GM18511 (cell line): ENCODE measurements at regions not wholly inside any gene's neighbourhood (a gene's known extent, or its start where the extent isn't known, plus 50 kb on each side); places are given as distances from the start of the nearest gene placed in this dataset.
"Not testable (repeated sequence)": the region's sequence is repeated elsewhere in the genome, so short reads cannot be mapped to it uniquely, and the experiment has no call there.

Source experiments
- ATAC-seq: cut with Tn5 transposase; IDR thresholded peaks from one replicate; pipeline ENCODE4 v1.9.1; 2021; ENCODE audit warnings: mild to moderate bottlenecking, moderate library complexity; ENCODE audit not compliant: unreplicated experiment

DNA sequence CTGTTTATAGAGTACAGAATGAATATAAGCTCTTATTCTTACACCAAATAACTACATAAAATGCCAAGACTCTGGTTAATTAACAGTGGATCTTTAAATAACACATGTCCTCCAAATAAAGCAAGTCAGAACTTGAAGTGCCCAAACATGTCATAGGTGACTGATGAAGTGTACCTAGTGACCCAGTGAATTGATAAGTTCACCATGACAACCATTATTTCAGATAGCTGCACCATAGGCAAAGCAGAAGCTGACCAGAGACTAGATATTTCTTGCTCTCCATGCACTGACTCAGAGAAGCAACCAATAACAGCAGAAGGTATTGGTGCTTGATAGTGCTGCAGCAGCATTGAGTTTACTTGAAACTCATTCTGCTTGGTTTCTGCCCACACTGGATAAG, 192.1 kb downstream of the DUSP10 start:
- ATAC-seq = no peak

DNA sequence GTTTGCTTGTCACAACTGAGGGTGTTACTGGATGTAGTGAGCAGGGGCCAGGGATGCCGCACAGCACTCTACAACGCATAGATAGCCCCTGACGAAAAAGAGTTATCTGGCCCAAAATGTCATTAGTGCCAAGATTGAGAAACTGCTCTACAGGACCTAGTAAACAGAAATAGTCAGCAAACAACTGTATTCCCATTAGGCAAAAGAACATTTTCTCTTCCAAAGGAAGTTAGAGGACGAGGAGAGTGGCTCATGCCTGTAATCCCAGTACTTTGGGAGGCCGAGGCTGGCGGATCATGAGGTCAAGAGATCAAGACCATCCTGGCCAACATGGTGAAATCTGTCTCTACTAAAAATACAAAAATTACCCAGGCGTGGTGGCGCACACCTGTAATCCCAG, 189.1 kb downstream of the DUSP10 start:
- not testable (repeated sequence) for ATAC-seq

DNA sequence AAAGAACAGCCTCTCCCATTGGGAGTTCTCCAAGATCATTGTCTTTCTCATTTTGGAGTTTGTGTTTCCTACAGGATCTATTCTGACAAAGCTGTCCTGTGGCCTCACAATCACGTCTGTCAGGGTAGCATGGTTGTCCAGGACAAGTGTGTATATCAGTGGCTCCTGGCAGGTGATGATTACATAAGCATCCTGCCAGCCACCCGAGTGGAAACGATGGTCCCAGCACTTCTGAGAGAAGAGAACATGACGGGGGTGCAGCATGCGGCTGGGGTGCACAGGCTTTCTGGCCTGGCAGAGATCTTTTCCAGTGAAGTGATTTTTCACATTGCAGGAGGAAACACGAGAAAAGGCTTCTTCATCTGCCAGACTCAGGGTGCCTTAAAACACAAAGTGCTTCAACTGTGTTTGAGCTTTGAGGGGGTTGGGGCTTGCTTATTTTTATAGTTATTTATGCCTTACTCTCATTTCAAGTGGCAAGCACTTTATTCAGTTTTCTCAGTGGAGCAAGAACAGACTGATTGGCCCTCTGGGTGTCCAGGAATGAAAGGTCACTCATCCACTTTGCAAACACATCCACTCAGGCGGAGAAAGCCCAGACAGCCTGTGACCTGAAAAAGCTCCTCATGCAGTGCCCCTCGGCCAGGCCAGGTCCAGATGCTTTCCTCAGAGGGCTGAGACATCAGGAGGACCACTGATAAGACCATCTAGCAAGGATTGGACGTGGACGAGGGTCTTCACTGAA, 186.0 kb downstream of the DUSP10 start:
- no peak for ATAC-seq

DNA sequence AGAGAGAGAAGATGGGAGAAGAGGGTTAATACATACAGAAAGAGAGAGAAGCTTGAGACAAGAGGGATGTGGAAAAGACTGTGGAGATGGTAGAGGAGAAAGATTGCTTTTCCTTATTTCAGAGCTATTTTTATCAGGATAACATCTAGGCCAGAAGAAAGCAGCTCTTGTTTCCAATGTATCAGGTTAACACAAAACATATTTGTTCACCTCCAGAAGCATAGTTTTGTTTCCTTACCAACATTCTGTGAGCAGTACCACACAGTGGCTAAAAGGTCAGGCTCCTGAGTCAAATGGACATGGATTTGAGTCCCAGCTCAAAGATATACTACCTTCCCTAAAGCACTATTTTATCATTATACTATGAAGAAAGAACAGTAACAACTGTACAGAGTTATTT, 185.5 kb downstream of the DUSP10 start:
- no peak for ATAC-seq

DNA sequence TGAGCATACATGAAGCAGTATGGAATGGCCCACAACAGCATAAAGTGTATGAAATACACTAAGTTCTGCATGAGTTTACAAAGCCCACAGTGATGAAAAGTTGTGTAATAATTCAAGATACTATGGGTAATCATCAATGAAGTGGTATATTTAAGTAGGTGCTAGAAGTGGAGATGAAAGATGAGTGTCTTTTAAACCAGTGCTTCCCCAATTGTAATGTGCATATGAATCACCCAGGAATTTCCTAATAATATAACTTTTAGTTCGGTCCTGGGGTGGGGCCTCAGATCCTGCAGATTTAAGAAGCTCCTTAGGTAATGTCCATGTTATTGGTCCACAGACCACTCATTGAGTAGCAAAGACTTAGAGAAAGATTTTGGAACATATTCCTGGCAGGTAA, 184.9 kb downstream of the DUSP10 start:
- no peak for ATAC-seq

DNA sequence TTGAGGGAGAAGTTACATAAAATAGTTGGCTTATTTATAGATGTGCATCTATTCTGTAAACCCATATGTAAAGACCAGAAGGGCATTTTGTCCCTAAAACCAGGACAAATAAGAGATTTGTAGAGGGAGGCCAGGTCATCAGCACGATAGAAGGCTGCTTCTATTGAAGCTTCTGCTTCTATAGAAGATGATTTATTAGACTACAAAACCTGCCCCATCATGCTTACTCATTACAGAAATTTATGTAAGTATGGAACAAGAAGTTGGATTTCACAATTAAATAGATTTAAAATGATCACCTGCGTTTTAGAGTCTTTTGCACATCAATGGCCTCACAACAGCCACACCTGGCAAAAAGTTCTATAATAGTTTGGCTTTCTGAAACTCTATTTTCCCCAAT, 183.5 kb downstream of the DUSP10 start:
- ATAC-seq = no peak

DNA sequence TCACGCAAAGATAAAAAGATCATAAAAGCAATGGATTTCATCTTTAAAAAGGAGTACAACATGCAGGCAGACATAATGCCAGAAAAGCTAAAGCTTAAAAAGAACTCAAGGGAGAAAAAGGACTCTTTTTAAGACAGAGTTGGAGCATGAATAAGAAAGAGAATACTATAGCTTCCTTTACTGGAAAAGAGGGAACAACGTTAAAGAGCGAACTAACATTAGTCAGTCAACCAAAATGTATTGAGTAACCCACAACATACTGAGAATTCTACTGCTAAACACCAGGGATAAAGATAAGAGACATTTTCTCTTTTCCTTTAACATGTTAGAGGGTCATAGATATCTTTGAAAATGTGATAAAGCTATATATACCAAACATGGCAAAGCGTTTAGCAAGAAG, 182.0 kb downstream of the DUSP10 start:
- no peak for ATAC-seq

DNA sequence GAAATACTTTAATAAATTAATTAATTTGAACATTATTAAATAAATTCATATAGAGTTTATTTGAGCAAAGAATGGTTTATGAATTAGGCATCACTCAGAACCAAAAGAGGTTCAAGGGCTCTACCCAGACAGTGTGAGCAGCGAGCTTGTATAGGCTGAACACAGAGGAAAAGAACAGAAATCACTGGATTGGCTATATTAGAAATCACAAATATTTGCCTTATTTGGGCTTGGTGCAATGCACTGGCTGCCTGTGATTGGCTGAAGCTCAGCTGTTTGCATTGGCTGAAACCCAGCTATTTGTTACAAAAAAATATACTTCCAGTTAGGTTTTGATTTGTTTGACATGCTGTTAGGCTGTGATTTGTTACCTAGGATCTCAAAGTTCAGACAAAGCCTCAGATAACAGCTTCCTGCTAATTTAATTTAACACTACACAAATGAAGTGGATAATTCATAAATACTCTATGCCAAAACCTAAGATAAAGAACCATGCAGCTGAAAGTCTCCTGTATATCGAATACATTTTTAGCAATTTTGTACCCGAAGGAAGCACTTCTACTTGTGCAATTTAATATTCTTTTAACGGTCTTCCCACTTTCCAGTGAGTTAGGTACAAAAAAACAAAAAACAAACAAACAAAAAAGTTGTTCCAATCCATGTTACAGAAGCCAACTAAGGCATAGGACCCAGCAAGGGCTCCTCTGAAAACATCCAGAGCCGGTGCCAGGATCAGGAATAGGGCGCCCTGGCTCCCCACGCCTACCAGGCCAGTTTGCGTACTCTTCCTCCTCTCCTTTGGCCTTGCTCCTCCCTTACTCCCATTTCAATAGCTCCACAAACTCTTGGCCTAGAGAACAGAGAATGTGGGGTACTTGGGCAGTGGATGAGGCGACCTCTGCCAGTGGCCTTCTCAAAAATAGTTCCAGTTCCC, 179.1 kb downstream of the DUSP10 start:
- ATAC-seq = no peak

DNA sequence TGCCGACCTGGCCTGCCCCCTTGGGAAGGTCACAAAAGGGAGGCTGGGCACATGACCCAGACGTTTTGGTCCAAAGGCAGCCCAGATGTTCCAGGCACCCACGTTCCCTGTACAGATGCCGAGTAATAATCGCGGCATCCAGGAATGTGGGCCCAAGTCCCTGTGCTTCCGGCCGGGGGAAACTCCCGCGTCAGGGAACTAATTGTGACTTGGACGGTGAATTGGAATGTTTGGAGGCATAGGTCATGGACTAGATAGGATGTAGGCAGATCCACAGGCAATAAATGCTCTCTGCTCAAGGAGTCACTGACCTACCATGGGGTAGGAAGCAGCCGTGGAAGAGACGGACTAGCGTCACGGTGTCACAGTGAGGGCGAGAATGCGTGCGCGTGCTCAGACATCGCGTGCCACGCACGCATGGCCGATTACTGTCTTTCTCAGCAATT, 178.4 kb downstream of the DUSP10 start:
- ATAC-seq = no peak

DNA sequence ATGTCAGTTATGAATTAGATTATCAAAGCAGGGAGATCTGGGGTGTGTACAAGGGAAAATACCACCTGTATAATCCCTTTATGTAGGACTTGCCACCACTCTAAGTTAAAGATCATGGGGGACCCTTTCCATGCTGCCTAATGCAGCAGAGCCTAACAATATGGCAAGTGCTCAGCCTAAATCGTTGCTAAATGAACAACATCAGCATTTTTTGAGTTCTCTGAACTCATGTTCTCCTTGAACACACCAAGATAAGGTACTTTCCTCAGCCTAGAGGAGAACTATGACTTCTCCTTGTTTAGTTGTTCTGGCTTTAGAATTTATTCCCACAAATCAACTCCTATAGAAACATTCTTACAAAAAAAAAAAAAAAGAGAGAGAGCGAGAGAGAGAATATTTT, 177.0 kb downstream of the DUSP10 start:
- no peak for ATAC-seq

DNA sequence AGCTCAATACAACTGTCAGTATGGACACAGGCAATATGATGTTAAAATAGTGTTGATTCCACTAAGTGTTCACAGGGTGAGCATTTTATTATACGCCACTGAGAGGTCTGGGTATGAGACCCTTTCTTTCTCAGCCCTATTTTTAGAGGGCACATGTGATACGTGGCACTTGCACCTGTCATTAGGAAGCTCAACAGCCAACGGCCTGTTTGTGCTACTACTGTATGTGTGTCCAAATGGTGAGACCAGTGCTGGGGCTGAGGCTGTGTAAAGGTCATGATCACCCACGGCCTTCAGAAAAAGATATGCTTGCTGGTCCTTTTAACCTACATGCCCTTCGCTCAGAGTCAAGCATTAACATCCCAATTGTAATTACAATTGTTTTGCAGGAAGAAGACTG, 176.2 kb downstream of the DUSP10 start:
- no peak for ATAC-seq

DNA sequence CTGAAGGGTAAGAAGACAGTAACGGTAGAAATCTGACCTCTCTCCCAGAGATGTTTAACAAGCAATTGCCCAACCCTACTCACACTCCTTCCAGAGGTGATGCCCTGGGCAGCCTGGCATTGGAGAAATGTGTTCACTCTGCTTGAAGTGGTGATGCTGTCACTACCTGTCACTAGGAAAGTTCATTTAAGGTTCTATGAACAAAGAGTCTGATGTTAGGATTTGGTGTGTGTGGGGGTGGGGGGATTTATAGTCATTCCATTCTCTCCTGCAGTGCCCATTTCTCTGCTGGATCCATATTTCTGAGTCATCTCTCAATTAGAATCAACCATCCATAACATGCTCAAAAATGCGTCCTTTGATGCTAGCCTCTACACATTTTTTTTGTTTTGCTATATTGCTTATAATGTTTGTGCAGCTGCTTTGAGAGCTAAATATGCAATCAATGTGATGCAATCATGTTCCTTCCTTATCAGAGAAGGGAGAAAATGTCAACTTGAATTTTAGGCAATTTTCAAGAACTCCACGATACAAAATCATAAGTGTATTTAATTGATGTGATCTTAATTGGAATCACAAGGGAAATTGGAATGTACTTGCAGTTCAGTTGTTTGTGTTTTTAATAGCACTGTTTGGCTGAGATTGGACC, 173.9 kb downstream of the DUSP10 start:
- no peak for ATAC-seq

DNA sequence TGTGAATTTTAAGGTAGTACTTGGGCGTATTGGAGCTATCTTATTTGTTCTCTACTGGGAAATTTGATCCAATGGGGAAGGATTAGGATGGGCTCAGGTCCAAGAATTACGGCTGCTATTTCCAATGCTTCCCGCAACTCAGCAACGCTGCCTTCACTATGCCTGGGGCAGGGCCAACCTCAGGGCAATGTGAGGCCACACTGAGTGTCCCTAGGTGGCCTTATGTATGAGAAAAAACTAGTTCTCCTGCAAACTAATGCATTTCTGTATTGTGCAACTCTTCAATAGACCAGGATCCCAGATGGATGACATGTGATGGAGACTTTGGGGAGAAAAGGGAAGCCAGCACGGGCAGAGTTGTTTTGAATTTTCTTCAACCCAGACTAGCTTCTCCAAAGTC, 168.1 kb downstream of the DUSP10 start:
- ATAC-seq = no peak

DNA sequence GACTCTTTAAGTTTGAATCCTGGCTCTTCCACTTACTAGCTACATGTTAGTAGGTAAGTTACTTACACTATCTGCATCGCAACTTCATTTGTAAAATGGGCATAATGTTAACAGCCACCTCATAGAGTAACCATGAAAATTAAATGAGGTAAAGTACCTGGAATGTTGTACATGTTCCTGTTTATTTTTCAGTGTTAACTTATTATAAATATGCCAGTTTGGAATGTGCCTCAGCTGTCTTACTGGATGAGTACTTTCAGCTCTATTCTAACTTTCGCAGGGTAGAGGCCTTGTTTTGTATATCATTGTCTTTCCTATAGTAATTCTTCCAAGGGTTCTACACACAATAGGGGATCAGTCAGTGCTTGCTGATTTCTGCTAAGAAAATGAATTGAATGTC, 167.4 kb downstream of the DUSP10 start:
- ATAC-seq = no peak

DNA sequence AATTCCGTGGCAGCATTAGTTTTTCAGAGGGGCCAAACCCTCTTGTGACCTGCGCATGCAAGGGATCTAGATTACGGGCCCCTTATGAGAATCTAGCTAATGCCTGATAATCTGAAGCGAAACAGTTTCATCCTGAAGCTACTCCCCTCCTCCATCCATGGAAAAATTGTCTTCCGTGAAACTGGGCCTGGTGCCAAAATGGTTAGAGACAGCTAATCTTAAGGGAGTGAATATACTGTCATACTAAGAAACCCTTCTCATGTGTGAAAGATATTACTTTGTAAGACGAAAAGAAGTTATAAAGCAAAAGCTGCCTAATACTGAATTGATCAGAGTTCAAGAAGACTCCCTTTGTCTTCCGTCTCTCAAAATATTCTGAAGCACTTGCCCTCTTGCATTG, 166.3 kb downstream of the DUSP10 start:
- ATAC-seq = no peak

DNA sequence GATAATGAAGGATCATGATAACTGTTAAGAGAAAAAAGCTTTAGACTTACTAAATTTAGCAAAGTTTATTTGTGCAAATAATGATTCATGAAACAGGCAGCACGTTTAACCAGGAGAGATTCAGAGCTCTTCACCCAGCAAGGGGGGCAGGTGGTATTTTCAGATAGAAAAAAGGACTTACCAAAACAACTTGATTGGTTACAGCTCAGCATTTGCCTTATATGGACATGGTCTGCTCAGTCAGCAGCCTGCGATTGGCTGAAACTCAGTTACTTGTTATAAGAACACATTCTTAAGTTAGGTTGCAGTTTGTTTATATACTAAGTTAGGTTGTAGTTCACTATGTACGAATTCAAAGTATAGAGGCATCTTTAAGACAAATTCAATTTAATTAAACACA, 165.6 kb downstream of the DUSP10 start:
- no peak for ATAC-seq

DNA sequence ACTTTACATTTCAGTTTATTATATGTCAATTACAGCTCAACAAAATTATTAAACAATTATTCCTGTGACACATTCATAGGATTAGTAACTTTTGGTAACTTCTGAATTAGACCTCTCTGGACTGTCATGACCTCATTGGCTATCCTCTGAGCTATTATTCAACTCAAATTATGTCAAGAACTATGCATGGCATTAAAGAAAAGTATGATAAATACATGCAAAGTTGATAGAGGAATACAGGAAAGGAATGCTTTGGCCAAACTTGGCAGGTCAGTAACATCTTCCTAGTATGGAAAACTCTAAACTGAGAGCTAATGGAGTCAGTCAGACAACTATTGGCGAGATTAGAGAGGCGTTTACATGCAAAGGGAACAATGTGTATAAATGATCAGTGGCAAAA, 158.4 kb downstream of the DUSP10 start:
- no peak for ATAC-seq

DNA sequence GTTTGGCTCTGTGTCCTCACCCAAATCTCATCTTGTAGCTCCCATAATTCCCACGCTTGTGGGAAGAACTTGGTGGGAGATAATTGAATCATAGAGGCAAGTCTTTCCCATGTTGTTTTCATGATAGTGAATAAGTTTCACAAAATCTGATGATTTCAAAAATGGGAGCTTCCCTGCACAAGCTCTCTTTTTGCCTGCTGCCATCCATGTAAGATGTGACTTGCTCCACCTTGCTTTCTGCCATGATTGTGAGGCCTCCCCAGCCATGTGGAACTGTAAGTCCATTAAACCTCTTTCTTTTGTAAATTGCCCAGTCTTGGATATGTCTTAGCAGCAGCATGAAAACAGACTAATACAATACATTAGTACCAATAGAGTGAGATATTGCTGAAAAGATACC, 154.9 kb downstream of the DUSP10 start:
- not testable (repeated sequence) for ATAC-seq

DNA sequence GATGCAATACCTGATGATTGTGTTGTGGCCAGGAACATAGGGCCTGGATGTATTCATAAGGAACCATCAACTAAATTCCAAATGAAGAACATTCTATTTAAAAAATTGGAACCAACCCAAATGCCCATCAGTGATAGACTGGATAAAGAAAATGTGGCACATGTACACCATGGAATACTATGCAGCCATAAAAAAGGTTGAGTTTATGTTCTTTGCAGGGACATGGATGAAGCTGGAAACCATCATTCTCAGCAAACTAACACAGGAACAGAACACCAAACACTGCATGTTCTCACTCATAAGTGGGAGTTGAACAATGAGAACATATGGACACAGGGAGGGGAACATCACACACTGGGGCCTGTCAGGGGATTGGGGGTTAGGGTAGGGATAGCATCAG, 150.6 kb downstream of the DUSP10 start:
- ATAC-seq = not testable (repeated sequence)

DNA sequence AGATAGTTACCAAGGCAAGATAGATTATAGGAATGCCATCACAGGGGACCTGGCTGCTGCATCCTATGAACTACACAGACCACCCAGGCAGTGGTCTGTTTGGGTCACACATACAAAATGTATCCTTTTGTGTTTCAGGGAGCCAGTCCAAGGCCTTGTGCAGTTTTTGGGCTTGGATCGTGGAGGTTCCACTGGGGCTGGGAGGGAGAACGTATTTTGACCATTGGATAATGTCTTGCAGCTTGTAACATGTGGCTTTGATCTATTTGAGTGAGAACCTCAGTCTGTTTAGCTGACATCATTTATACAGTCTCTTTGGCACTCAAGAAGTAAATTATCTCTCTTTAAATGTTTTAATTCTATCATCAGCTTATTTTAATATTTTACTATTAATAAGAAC, 147.3 kb downstream of the DUSP10 start:
- ATAC-seq = no peak

DNA sequence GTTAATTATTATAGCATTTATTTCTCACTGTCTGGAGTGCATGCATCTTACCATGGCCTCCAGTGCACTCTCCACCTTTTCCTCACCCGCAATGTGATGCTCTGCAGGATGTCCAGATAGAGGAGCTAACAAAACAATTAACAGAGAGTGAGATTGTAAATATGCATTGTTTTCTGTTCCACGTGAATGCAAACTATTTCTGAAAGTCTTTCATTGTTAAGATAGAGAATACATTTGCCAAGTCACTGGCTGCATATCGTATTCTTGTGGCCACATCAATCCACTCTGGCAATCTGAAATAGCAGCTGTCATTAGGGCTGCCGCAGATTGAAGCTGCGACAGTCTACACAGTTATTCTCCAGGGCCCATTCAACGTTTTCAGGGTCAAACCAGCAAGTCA, 143.8 kb downstream of the DUSP10 start:
- ATAC-seq = no peak

DNA sequence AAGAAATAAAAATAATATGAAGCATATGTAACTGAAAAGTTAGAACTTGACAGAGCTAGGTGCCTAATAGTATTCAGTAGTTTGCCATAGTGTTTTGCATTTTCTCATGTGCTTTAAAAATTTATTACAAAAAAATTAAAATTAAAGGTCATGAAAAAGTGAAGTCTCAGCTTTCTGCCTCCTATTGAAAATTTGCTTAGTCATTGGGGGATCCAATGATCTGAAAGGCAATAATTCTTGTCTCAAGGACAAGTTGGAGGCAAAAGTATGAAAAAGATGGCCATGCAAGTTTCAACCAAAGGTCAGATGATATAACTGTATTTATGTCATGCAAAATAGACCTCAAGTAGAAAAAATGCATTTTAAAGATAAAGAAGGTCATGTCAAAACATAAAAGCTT, 140.7 kb downstream of the DUSP10 start:
- no peak for ATAC-seq
